RWPE1 (cell line): ENCODE measurements at regions not wholly inside any gene's neighbourhood (a gene's known extent, or its start where the extent isn't known, plus 50 kb on each side); places are given as distances from the start of the nearest gene placed in this dataset.

Experiments
- CTCF ChIA-PET: fragments of 350-600 bp; sonication (Branson Sonifier 250); formaldehyde crosslinking; extraction: SDS; loops from one replicate; lab custom pipeline; 2021; lab: Yijun Ruan, JAX
- POLR2A ChIA-PET: fragments of 400-600 bp; formaldehyde crosslinking; extraction: SDS; loops from one replicate; lab custom pipeline; 2020; ENCODE audit warnings: antibody characterized with exemption; ENCODE audit not compliant: low non-redundant PET; lab: Yijun Ruan, JAX
- DNase-seq: peaks from one replicate; pipeline ENCODE4 v3.0.0; 2012; ENCODE audit warnings: low spot score
- H3K27ac ChIP-seq: fragments of 450-650 bp; 2 replicates; pipeline ENCODE4 v1.5.1; 2017
- CTCF ChIP-seq: fragments of 450-650 bp; conservative IDR thresholded peaks from 2 replicates; pipeline ENCODE4 v1.5.1; 2017; ENCODE audit warnings: low read depth, mild to moderate bottlenecking

DNA sequence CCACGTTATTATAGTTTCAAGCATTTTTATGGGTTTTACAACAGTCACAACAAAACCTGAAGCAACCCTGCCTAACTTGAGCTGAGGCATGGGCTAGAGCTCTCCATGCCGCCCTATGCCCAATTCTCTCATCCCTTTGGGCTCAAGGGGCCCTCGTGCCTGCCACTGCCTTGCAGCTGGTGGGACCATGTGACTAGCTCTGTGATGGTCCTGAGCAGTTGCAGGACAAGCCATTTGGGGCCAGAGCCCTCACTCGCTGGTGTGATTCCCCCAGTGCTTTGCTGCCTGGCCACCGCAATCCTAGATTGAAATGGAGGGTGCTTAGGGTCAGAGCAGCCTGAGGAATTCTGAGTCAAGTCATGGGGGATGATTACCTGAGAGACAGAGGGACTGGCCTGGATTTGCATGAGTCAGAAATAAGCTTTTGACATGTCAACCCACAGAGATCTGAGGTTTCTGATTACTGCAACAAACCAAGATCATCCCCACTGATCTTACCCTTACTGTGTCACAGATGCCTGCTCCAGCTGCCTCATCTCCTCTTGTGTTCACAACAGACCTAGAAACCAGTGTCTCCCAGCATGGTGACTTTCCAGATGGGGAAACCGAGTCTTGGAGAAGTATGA is 323.7 kb downstream of the BRD1 start:
- DNase-seq, result no peak
- TF ChIP-seq CTCF, result no peak
- ChIA-PET CTCF (interaction anchor here (0.6 to 0.7 kb wide), 2 partner anchors 78 to 1565 kb away, joined by 3 to 7 read pairs; no protein-coding TSS in a partner anchor), POLR2A (no interaction called here)
- H3K27ac ChIP-seq, result no peak overlapping the region

DNA sequence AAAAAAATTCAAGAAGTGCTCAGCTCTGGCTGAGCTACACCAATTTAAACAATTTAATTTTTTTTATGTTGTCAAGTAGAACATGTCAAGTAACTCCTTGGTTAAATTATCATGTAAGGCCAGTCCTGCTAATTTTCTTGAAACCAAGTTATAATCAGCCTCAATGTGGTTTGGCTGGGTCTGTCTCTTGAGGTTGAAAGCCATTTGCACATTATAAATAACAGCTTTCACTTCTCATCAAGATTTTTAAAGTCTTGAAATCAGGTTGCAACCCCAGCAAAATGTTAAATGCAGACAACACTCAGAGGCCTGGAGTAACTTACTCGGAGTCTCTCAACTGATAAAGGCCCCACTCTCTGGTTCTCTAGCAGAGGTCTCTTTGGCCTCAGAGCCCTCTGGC is 324.4 kb downstream of the BRD1 start:
- no peak overlapping the region for H3K27ac ChIP-seq
- CTCF ChIA-PET, result no interaction called here

GRCh38 chr22:49502126-49502826 is 325.4 kb downstream of the BRD1 start:
- ChIA-PET CTCF (interaction anchor here (0.6 kb wide), 1 partner anchor 1598 kb away, joined by 6 read pairs; no protein-coding TSS in a partner anchor), POLR2A (no interaction called here)
- no peak for DNase-seq
- no peak overlapping the region for H3K27ac ChIP-seq
- no peak for TF ChIP-seq CTCF

More for the DNA sequence above, 324.4 kb downstream of the BRD1 start:
- POLR2A ChIA-PET, result no interaction called here
- no peak for DNase-seq
- no peak for TF ChIP-seq CTCF

- TF ChIP-seq CTCF, result no peak
- no peak for DNase-seq
- H3K27ac ChIP-seq, result no peak overlapping the region
- ChIA-PET CTCF (no interaction called here), POLR2A (no interaction called here)
Observed at GRCh38 chr22:49500942-49501395, 326.7 kb downstream of the BRD1 start.

GRCh38 chr22:49500076-49500460 is 327.6 kb downstream of the BRD1 start:
- H3K27ac ChIP-seq, result no peak overlapping the region
- ChIA-PET POLR2A (no interaction called here), CTCF (no interaction called here)
- no peak for DNase-seq
- TF ChIP-seq CTCF, result no peak

GRCh38 chr22:49499433-49500075 is 328.1 kb downstream of the BRD1 start:
- no peak for DNase-seq
- no peak for TF ChIP-seq CTCF
- CTCF ChIA-PET, result no interaction called here
- POLR2A ChIA-PET, result no interaction called here
- no peak overlapping the region for H3K27ac ChIP-seq
